AG08395 (cell line): ENCODE measurements at regions not wholly inside any gene's neighbourhood (a gene's known extent, or its start where the extent isn't known, plus 50 kb on each side); places are given as distances from the start of the nearest gene placed in this dataset.
"Not testable (repeated sequence)": the region's sequence is repeated elsewhere in the genome, so short reads cannot be mapped to it uniquely, and the experiment has no call there.

Source experiments
- DNase-seq: peaks from one replicate; pipeline ENCODE4 v3.0.0; 2012; ENCODE audit warnings: mixed read lengths, low spot score

- DNase-seq = no peak
Observed at GRCh38 chr12:114192549-114192948, 213.4 kb downstream of the TBX5 start.

GRCh38 chr12:114192013-114192412 is 213.9 kb downstream of the TBX5 start:
- DNase-seq = no peak

- DNase-seq = no peak
Observed at GRCh38 chr12:114191581-114191980, 214.4 kb downstream of the TBX5 start.

- no peak for DNase-seq
Observed at GRCh38 chr12:114190971-114191370, 215.0 kb downstream of the TBX5 start.

GRCh38 chr12:114189266-114189665 is 216.7 kb downstream of the TBX5 start:
- no peak for DNase-seq

- no peak for DNase-seq
Observed at GRCh38 chr12:114186241-114187002, 219.5 kb downstream of the TBX5 start.

GRCh38 chr12:114185036-114185435 is 218.9 kb upstream of the RBM19 start:
- no peak for DNase-seq

- DNase-seq = no peak
Observed at GRCh38 chr12:114174326-114174725, 208.2 kb upstream of the RBM19 start.

- DNase-seq = no peak
Observed at GRCh38 chr12:114172135-114172534, 206.0 kb upstream of the RBM19 start.

- DNase-seq = peak; percentile 85
Observed at GRCh38 chr12:114168061-114168460, 201.9 kb upstream of the RBM19 start.

- peak; percentile 78 for DNase-seq
Observed at GRCh38 chr12:114167431-114167830, 201.3 kb upstream of the RBM19 start.

- DNase-seq = peak; percentile 52
Observed at GRCh38 chr12:114166362-114166761, 200.2 kb upstream of the RBM19 start.

- no peak for DNase-seq
Observed at GRCh38 chr12:114165921-114166320, 199.8 kb upstream of the RBM19 start.

GRCh38 chr12:114164351-114164750 is 198.2 kb upstream of the RBM19 start:
- DNase-seq = no peak

GRCh38 chr12:114163771-114164170 is 197.6 kb upstream of the RBM19 start:
- peak; percentile 94 for DNase-seq

- DNase-seq = no peak
Observed at GRCh38 chr12:114160445-114160844, 194.3 kb upstream of the RBM19 start.

- DNase-seq = peak; percentile 79
Observed at GRCh38 chr12:114152890-114153289, 186.8 kb upstream of the RBM19 start.

- DNase-seq = no peak
Observed at GRCh38 chr12:114152066-114152465, 185.9 kb upstream of the RBM19 start.

GRCh38 chr12:114150584-114150983 is 184.5 kb upstream of the RBM19 start:
- DNase-seq = not testable (repeated sequence)

- no peak for DNase-seq
Observed at GRCh38 chr12:114141921-114142564, 175.9 kb upstream of the RBM19 start.

- no peak for DNase-seq
Observed at GRCh38 chr12:114140576-114140975, 174.5 kb upstream of the RBM19 start.

GRCh38 chr12:114136631-114137030 is 170.5 kb upstream of the RBM19 start:
- DNase-seq = peak; percentile 31

GRCh38 chr12:114134922-114135321 is 168.8 kb upstream of the RBM19 start:
- no peak for DNase-seq

- peak; percentile 46 for DNase-seq
Observed at GRCh38 chr12:114131824-114132223, 165.7 kb upstream of the RBM19 start.
